ENCODE measurements at regions not wholly inside any gene's neighbourhood (a gene's known extent, or its start where the extent isn't known, plus 50 kb on each side); places are given as distances from the start of the nearest gene placed in this dataset.

GRCh38 chr6:63444768-63445167 is 125.0 kb upstream of the LGSN start:
- BruUV-seq (replicated peaks) = no TSS peak
- intact Hi-C loops (cut with micrococcal nuclease) = no loop called here
- POLR2A ChIA-PET = no interaction called here

More at GRCh38 chr6:63444768-63445167, 125.0 kb upstream of the LGSN start:
- Histone ChIP-seq H3K36me3 (ENCODE audit: control insufficient read depth in 1 of 2, insufficient read depth in 2 of 2, low read length in 2 of 2) (no peaks in the 10 kb centered on the region), H4K20me1 (ENCODE audit: insufficient read depth) (no peaks in the 10 kb centered on the region), H3K4me1 (ENCODE audit: control insufficient read depth in 1 of 2, insufficient read depth in 2 of 2, low read length in 2 of 2) (peaks cover 0 to 8% of the 10 kb centered on the region in 2 experiments; a peak in 2 of 4 replicates), H3K9me3 (ENCODE audit: control insufficient read depth in 1 of 2, insufficient read depth in 1 of 2, low read depth in 1 of 2, low read length in 2 of 2) (no peaks in the 10 kb centered on the region), H3K4me3 (replicated peaks in 1 of 2; ENCODE audit: low read depth in 1 of 2, low read length in 2 of 2) (no peak overlapping the region), H3K9me2 (ENCODE audit: insufficient read depth) (no peaks in the 10 kb centered on the region), H3K27ac (ENCODE audit: low read depth, low read length) (no peak overlapping the region), H3K4me2 (ENCODE audit: low read length) (no peak overlapping the region), H2AFZ (ENCODE audit: low read depth, low read length, poor library complexity, severe bottlenecking) (no peak overlapping the region), H3K9ac (ENCODE audit: low read length) (no peak overlapping the region), H3K27me3 (ENCODE audit: insufficient read depth, low read length) (no peaks in the 10 kb centered on the region), H3K79me2 (ENCODE audit: insufficient read depth, low read length) (no peaks in the 10 kb centered on the region)
- ChIA-PET CTCF (no interaction called here), RAD21 (ENCODE audit: low non-redundant PET in 1 of 2, low total read pairs in 2 of 2, uncharacterized antibody in 2 of 2, unreplicated experiment in 2 of 2) (no interaction called here)
- TF ChIP-seq TCF7L2 (IDR thresholded peaks at IDR 0.05; ENCODE audit: borderline replicate concordance, extremely low read depth, insufficient read depth, insufficient read length) (no peak), POLR2A (IDR thresholded peaks at IDR 0.05; ENCODE audit: borderline replicate concordance, extremely low read depth, insufficient read depth, insufficient read length) (no peak), JUND (IDR thresholded peaks at IDR 0.05) (no peak), ELF1 (IDR thresholded peaks at IDR 0.05; ENCODE audit: borderline replicate concordance, low read depth) (no peak), FOSL1 (IDR thresholded peaks at IDR 0.05; ENCODE audit: low read depth) (no peak), ZNF274 (IDR thresholded peaks at IDR 0.05; ENCODE audit: low read depth, low read length) (no peak), EZH2phosphoT487 (IDR thresholded peaks at IDR 0.05; ENCODE audit: borderline replicate concordance) (no peak), CEBPB (IDR thresholded peaks at IDR 0.05; ENCODE audit: low read depth) (no peak), EGR1 (IDR thresholded peaks at IDR 0.05; ENCODE audit: low read depth) (no peak), POLR2AphosphoS5 (IDR thresholded peaks at IDR 0.05; ENCODE audit: low read depth, low read length) (no peak), CTCF (IDR thresholded peaks at IDR 0.05 in 2 of 3, conservative IDR thresholded peaks at IDR 0.05 in 1 of 3; ENCODE audit: borderline replicate concordance in 1 of 3, insufficient read depth in 1 of 3, low read depth in 2 of 3, low read length in 2 of 3) (no peak), EZH2 (IDR thresholded peaks at IDR 0.05) (no peak), SP1 (IDR thresholded peaks at IDR 0.05; ENCODE audit: low read depth) (no peak), SIN3A (IDR thresholded peaks at IDR 0.05; ENCODE audit: low read depth) (no peak), RAD21 (IDR thresholded peaks at IDR 0.05; ENCODE audit: low read depth) (no peak), CBX3 (IDR thresholded peaks at IDR 0.05; ENCODE audit: low read depth) (no peak), ZFX (IDR thresholded peaks at IDR 0.05) (no peak), SRF (IDR thresholded peaks at IDR 0.05; ENCODE audit: low read depth) (no peak)
- TF ChIP-seq, protein P1, sequence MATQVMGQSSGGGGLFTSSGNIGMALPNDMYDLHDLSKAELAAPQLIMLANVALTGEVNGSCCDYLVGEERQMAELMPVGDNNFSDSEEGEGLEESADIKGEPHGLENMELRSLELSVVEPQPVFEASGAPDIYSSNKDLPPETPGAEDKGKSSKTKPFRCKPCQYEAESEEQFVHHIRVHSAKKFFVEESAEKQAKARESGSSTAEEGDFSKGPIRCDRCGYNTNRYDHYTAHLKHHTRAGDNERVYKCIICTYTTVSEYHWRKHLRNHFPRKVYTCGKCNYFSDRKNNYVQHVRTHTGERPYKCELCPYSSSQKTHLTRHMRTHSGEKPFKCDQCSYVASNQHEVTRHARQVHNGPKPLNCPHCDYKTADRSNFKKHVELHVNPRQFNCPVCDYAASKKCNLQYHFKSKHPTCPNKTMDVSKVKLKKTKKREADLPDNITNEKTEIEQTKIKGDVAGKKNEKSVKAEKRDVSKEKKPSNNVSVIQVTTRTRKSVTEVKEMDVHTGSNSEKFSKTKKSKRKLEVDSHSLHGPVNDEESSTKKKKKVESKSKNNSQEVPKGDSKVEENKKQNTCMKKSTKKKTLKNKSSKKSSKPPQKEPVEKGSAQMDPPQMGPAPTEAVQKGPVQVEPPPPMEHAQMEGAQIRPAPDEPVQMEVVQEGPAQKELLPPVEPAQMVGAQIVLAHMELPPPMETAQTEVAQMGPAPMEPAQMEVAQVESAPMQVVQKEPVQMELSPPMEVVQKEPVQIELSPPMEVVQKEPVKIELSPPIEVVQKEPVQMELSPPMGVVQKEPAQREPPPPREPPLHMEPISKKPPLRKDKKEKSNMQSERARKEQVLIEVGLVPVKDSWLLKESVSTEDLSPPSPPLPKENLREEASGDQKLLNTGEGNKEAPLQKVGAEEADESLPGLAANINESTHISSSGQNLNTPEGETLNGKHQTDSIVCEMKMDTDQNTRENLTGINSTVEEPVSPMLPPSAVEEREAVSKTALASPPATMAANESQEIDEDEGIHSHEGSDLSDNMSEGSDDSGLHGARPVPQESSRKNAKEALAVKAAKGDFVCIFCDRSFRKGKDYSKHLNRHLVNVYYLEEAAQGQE (IDR thresholded peaks at IDR 0.05; ENCODE audit: low read depth) = no peak
- TF ChIP-seq, protein P2, sequence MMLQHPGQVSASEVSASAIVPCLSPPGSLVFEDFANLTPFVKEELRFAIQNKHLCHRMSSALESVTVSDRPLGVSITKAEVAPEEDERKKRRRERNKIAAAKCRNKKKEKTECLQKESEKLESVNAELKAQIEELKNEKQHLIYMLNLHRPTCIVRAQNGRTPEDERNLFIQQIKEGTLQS (IDR thresholded peaks at IDR 0.05) = no peak
- DNase-seq (ENCODE audit: low read depth, low spot score) (no peak), ATAC-seq (no peak)
